GM21390 (cell line): ENCODE measurements at regions not wholly inside any gene's neighbourhood (a gene's known extent, or its start where the extent isn't known, plus 50 kb on each side); places are given as distances from the start of the nearest gene placed in this dataset.
"Not testable (repeated sequence)": the region's sequence is repeated elsewhere in the genome, so short reads cannot be mapped to it uniquely, and the experiment has no call there.

ENCODE experiments used
- ATAC-seq: cut with Tn5 transposase; IDR thresholded peaks from one replicate; pipeline ENCODE4 v1.9.1; 2021; ENCODE audit not compliant: unreplicated experiment

- no peak for ATAC-seq
Measured at GRCh38 chr4:133379681-133380438, 230.8 kb downstream of the PCDH10 start.

GRCh38 chr4:133377286-133377685 lies 228.2 kb downstream of the PCDH10 start:
- no peak for ATAC-seq

GRCh38 chr4:133372699-133373098 lies 223.6 kb downstream of the PCDH10 start:
- no peak for ATAC-seq

GRCh38 chr4:133355633-133356032 lies 206.5 kb downstream of the PCDH10 start:
- ATAC-seq, result no peak

- no peak for ATAC-seq
Measured at GRCh38 chr4:133347409-133347808, 198.3 kb downstream of the PCDH10 start.

- ATAC-seq, result no peak
Measured at GRCh38 chr4:133324491-133324890, 175.4 kb downstream of the PCDH10 start.

- ATAC-seq, result no peak
Measured at GRCh38 chr4:133323670-133324069, 174.6 kb downstream of the PCDH10 start.

- ATAC-seq, result peak; percentile 87
Measured at GRCh38 chr4:133320576-133321170, 171.6 kb downstream of the PCDH10 start.

- ATAC-seq, result no peak
Measured at GRCh38 chr4:133316909-133317308, 167.8 kb downstream of the PCDH10 start.

GRCh38 chr4:133314991-133315390 lies 165.9 kb downstream of the PCDH10 start:
- no peak for ATAC-seq

- ATAC-seq, result no peak
Measured at GRCh38 chr4:133287396-133287795, 138.3 kb downstream of the PCDH10 start.

- no peak for ATAC-seq
Measured at GRCh38 chr4:133278591-133278990, 129.5 kb downstream of the PCDH10 start.

- not testable (repeated sequence) for ATAC-seq
Measured at GRCh38 chr4:133277940-133278339, 128.8 kb downstream of the PCDH10 start.

- no peak for ATAC-seq
Measured at GRCh38 chr4:133275246-133275645, 126.2 kb downstream of the PCDH10 start.

GRCh38 chr4:133273401-133273800 lies 124.3 kb downstream of the PCDH10 start:
- no peak for ATAC-seq

GRCh38 chr4:133270021-133270570 lies 121.0 kb downstream of the PCDH10 start:
- no peak for ATAC-seq

GRCh38 chr4:133268205-133268604 lies 119.1 kb downstream of the PCDH10 start:
- no peak for ATAC-seq

- not testable (repeated sequence) for ATAC-seq
Measured at GRCh38 chr4:133267506-133267905, 118.4 kb downstream of the PCDH10 start.

- not testable (repeated sequence) for ATAC-seq
Measured at GRCh38 chr4:133266966-133267365, 117.9 kb downstream of the PCDH10 start.

GRCh38 chr4:133264251-133264650 lies 115.2 kb downstream of the PCDH10 start:
- ATAC-seq, result not testable (repeated sequence)

GRCh38 chr4:133263104-133263503 lies 114.0 kb downstream of the PCDH10 start:
- no peak for ATAC-seq

GRCh38 chr4:133247861-133248260 lies 98.8 kb downstream of the PCDH10 start:
- ATAC-seq, result no peak
